HUES6 (cell line): ENCODE measurements at regions not wholly inside any gene's neighbourhood (a gene's known extent, or its start where the extent isn't known, plus 50 kb on each side); places are given as distances from the start of the nearest gene placed in this dataset.
"Not testable (repeated sequence)": the region's sequence is repeated elsewhere in the genome, so short reads cannot be mapped to it uniquely, and the experiment has no call there.

Experiments
- H3K27ac ChIP-seq: 2 replicates; pipeline ENCODE4 v1.7.0; 2013; ENCODE audit warnings: low read depth, mild to moderate bottlenecking, low read length, inconsistent platforms
- H3K27me3 ChIP-seq: 2 replicates; pipeline ENCODE4 v1.6.1; 2013; ENCODE audit warnings: low read length; ENCODE audit not compliant: control insufficient read depth, insufficient read depth
- H3K36me3 ChIP-seq: 2 replicates; pipeline ENCODE4 v1.6.1; 2013; ENCODE audit warnings: low read length; ENCODE audit not compliant: control insufficient read depth, insufficient read depth
- H3K4me1 ChIP-seq: 2 replicates; pipeline ENCODE4 v1.6.1; 2013; ENCODE audit warnings: low read length; ENCODE audit not compliant: control insufficient read depth, insufficient read depth
- H3K4me3 ChIP-seq: 2 replicates; pipeline ENCODE4 v1.5.1; 2013; ENCODE audit warnings: low read depth, low read length
- H3K9ac ChIP-seq: one replicate; pipeline ENCODE4 v1.6.1; 2013; ENCODE audit warnings: mild to moderate bottlenecking, low read length
- H3K9me3 ChIP-seq: 2 replicates; pipeline ENCODE4 v1.6.1; 2013; ENCODE audit warnings: low read depth, low read length; ENCODE audit not compliant: control insufficient read depth, insufficient read depth

DNA sequence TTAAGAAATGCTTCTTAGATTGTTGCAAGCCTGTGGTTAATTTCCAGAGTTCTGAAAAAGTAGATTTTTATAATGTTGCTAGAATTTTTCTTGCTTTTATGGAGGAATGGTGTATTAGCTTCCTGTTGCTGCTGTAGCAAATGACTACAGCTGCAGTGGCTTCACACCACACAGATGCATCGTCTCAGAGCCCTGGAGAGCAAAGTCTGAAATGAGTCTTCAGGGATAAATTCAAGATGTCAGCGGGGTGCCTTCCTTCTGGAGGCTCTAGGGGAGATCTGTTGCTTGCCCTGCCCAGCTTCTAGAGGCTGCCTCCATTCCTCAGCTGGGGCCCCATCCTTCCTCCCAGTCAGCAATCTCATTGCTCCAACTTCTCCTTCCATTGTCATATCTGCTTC is 187.8 kb downstream of the ZNF516 start:
- Histone ChIP-seq H3K36me3 (no peaks in the 10 kb centered on the region), H3K9me3 (no peaks in the 10 kb centered on the region), H3K4me3 (no peak overlapping the region), H3K9ac (no peak overlapping the region), H3K27me3 (no peaks in the 10 kb centered on the region), H3K27ac (no peak overlapping the region), H3K4me1 (no peaks in the 10 kb centered on the region)

DNA sequence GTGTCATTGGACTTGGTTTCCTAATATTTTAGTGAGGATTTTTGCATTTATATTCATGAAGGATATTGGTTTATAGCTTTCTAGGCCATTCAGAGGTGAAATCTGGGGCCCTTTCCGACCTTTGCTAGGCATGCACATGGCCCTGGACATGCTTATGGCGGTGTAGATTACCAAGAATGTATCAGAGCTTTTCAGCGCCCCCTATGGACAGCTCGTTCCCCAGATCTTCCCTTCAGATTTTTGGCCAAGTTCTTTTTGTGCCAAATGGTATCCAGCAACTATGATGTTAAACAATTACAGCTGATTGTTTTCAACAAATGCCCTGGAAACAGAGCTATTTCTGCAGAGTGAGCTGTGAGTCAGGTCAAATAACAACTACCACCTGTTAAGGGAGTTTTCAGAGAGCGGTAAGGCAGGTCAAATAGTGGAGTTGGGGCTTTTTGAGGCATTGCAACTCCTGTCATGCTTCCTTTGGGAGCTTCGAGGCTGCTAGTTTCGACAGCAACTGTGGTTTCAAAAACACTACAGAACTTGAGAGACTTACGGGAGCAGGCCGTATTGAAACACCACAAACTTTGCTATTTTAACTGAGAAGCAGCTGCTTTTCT is 188.3 kb downstream of the ZNF516 start:
- no peaks in the 10 kb centered on the region for H3K4me1 ChIP-seq

GRCh38 chr18:76285866-76286265 is 209.2 kb downstream of the ZNF516 start:
- 0 out of 2 replicates have a peak, but pooled peaks cover 2% of the 10 kb centered on the region for H3K4me1 ChIP-seq

More for the DNA sequence above, 188.3 kb downstream of the ZNF516 start:
- H3K4me3 ChIP-seq = no peak overlapping the region
- H3K27ac ChIP-seq = no peak overlapping the region
- no peak overlapping the region for H3K9ac ChIP-seq
- H3K9me3 ChIP-seq = no peaks in the 10 kb centered on the region
- no peaks in the 10 kb centered on the region for H3K27me3 ChIP-seq
- no peaks in the 10 kb centered on the region for H3K36me3 ChIP-seq

GRCh38 chr18:76281565-76281964 is 213.5 kb downstream of the ZNF516 start:
- Histone ChIP-seq H3K9ac (no peak overlapping the region), H3K9me3 (peaks cover 5% of the 10 kb centered on the region; the same call in 1 of the 2 replicates), H3K27ac (no peak overlapping the region), H3K4me3 (no peak overlapping the region), H3K4me1 (0 out of 2 replicates have a peak, but pooled peaks cover 2% of the 10 kb centered on the region), H3K27me3 (no peaks in the 10 kb centered on the region), H3K36me3 (no peaks in the 10 kb centered on the region)

More at GRCh38 chr18:76285866-76286265, 209.2 kb downstream of the ZNF516 start:
- Histone ChIP-seq H3K4me3 (no peak overlapping the region), H3K9ac (no peak overlapping the region), H3K27me3 (no peaks in the 10 kb centered on the region), H3K27ac (no peak overlapping the region), H3K9me3 (peaks cover 5% of the 10 kb centered on the region; the same call in 1 of the 2 replicates), H3K36me3 (no peaks in the 10 kb centered on the region)

- Histone ChIP-seq H3K27me3 (no peaks in the 10 kb centered on the region; the same call in 1 of the 2 replicates), H3K4me1 (no peaks in the 10 kb centered on the region), H3K4me3 (no peak overlapping the region), H3K27ac (no peak overlapping the region), H3K9ac (no peak overlapping the region), H3K9me3 (peaks cover 5% of the 10 kb centered on the region; the same call in 1 of the 2 replicates), H3K36me3 (no peaks in the 10 kb centered on the region)
These were observed 217.2 kb downstream of the ZNF516 start for GRCh38 chr18:76277801-76278200.

- no peaks in the 10 kb centered on the region; the same call in 1 of the 2 replicates for H3K27me3 ChIP-seq
- H3K4me3 ChIP-seq = no peak overlapping the region
- H3K36me3 ChIP-seq = no peaks in the 10 kb centered on the region
- no peak overlapping the region for H3K27ac ChIP-seq
- H3K9me3 ChIP-seq = no peaks in the 10 kb centered on the region
- no peaks in the 10 kb centered on the region for H3K4me1 ChIP-seq
- no peak overlapping the region for H3K9ac ChIP-seq
These were observed 219.2 kb downstream of the ZNF516 start for GRCh38 chr18:76275727-76276313.

DNA sequence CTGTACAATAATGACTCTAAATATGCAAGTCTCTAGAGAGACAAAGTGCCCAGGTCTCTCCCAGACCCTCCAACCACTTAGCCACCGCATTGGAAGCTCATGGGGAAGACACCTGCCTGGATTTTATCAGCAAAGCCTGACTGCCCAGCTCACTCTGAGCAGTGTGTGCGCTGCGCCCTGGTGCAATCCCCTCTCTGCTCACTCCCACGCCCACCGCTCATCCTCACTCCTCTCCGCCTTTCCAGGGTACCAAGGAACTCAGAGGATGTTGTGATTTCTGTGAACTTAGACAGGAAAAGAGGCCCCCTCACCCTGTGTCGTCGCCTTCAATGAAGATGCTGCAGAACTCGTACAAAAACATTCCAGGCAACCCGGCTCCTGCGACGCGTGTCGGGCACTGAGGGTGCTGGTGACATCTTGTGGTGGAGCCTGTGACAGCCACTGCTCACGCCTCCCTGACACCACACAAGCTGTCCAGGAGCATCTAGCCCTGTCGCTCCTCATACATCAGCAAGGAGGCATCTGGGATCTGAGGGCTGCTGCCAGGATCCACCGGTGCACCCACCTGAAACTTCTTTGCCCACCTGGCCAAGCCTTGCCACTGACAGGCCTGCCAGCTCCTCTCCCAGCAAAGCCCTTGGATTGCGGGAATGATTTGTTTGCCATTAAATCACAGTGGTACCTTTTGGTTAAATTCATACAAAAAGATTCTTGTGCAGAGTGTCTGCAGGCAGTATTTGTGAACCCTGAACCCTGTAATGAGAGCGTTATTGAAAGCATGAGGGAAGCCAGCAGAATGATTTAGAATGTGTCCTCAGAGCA is 220.4 kb downstream of the ZNF516 start:
- no peaks in the 10 kb centered on the region for H3K4me1 ChIP-seq
- no peaks in the 10 kb centered on the region for H3K9me3 ChIP-seq
- no peaks in the 10 kb centered on the region; the same call in 1 of the 2 replicates for H3K27me3 ChIP-seq
- H3K9ac ChIP-seq = no peak overlapping the region
- H3K27ac ChIP-seq = no peak overlapping the region
- no peak overlapping the region for H3K4me3 ChIP-seq
- no peaks in the 10 kb centered on the region for H3K36me3 ChIP-seq

DNA sequence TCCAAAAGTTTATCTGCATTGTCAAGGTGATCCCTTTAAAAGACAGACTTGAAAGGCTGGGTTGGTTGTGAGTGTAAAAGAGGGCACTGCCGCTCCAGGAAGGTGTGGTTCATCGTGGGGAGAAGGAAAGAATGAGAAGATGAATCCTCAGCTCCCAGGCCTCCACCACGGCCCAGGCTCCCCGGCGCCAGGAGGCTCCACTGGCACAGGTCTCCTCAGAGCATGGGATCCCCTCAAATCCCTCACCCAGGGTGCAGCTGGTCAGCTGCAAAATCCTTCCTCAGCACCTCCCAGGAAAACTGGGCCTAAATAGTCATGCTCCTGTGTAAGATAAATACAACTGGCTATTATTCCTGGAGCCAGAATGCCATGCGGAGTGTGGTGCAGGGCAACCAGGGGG is 221.1 kb downstream of the ZNF516 start:
- no peaks in the 10 kb centered on the region for H3K9me3 ChIP-seq
- no peaks in the 10 kb centered on the region for H3K4me1 ChIP-seq
- no peak overlapping the region for H3K27ac ChIP-seq
- H3K36me3 ChIP-seq = no peaks in the 10 kb centered on the region
- H3K9ac ChIP-seq = no peak overlapping the region
- no peak overlapping the region for H3K4me3 ChIP-seq
- H3K27me3 ChIP-seq = no peaks in the 10 kb centered on the region; the same call in 1 of the 2 replicates

DNA sequence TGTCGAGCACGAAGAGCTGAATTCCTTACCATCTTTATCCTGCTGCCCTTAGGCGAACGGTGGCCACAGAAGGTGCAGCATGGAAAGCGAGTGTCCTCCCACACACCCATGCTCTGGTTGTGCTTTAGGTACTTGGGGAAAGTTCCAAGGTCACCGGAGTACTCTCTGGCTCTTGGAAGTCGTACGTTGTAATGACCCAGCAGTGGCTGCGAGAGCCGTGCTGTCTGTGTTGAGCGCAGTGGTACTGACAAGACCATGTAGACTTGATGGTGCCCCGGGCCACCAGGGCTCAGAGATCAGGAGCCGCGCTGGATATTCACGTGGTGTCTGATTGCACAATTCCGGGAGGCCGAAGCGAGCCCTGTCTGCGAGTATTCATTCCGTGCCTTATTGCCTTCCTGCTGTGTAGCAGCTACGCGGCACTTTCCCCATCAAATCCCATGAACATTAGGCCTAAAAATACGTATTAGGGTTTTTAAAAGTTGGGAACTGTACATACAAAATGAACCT is 222.0 kb downstream of the ZNF516 start:
- no peaks in the 10 kb centered on the region for H3K4me1 ChIP-seq
- H3K27me3 ChIP-seq = no peaks in the 10 kb centered on the region; the same call in 1 of the 2 replicates
- no peak overlapping the region for H3K4me3 ChIP-seq

DNA sequence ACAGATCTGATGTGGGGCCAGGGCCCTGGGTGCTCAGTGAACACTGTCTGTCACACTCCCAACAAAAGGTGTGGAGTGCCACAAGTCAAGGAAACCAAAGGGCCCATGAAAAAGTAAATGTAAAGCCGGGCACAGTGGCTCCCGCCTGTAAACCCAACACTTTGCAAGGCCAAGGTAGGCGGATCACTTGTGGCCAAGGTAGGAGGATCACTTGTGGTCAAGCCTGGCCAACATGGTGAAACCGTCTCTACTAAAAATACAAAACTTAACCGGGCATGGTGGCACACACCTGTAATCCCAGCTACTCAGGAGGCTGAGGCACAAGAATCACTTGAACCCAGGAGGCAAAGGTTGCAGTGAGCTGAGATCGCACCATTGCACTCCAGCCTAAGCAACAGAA is 227.6 kb downstream of the ZNF516 start:
- not testable (repeated sequence) for H3K9ac ChIP-seq, H3K36me3 ChIP-seq, H3K9me3 ChIP-seq, H3K27me3 ChIP-seq, H3K27ac ChIP-seq, H3K4me1 ChIP-seq, H3K4me3 ChIP-seq

More for the DNA sequence above, 222.0 kb downstream of the ZNF516 start:
- Histone ChIP-seq H3K27ac (no peak overlapping the region), H3K9ac (no peak overlapping the region), H3K9me3 (no peaks in the 10 kb centered on the region), H3K36me3 (no peaks in the 10 kb centered on the region)
